Ureter (tissue), 1 donor: ENCODE measurements at regions not wholly inside any gene's neighbourhood (a gene's known extent, or its start where the extent isn't known, plus 50 kb on each side); places are given as distances from the start of the nearest gene placed in this dataset.
A peak's percentile ranks its signal among the peaks of the same experiment; 100 is the strongest.

Source experiments
- DNase-seq: peaks from one replicate; pipeline ENCODE4 v3.0.0-alpha.2; 2020; ENCODE audit warnings: low spot score
- donor health status: DM: yes; HTN: yes; CAD: no.

GRCh38 chr7:46169384-46169755 is 248.3 kb upstream of the IGFBP3 start:
- no peak for DNase-seq

GRCh38 chr7:46168671-46169383 is 247.8 kb upstream of the IGFBP3 start:
- DNase-seq = no peak

DNA sequence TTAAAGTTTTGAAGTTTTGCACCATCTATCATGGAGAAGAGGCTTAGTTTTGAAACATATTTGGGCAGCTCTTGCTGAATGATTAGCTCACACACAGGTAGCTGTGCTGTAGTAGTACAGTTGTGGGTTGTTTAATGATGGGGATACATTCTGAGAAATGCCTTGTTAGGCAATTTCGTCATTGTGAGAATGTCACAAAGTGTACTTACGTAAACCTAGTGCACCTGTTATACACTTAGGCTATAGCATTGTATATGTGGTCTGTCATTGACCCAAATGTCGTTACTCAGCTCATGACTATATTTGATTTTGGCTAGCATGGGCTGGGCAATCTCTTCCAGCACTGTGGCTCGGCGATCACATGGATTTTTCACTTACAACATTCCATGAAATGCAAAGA is 247.2 kb upstream of the IGFBP3 start:
- no peak for DNase-seq

DNA sequence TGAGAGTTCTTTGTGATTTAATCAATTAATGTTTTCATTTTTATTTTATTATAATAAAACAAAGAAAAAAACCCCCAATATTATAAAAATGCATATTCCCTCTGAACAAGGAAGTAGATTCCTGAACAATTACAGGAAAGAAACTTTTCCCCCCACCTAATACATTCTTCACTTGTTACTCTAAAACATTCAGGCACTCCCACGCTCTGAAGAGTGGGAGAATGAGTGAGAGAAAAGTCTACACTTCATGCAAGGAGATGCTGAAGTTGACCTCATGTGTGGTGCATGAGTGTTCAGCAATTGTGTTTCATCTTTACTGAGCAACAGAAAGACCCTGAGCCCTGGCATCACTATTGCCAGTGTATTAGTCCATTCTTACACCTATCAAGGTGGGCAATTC is 244.2 kb upstream of the IGFBP3 start:
- no peak for DNase-seq

DNA sequence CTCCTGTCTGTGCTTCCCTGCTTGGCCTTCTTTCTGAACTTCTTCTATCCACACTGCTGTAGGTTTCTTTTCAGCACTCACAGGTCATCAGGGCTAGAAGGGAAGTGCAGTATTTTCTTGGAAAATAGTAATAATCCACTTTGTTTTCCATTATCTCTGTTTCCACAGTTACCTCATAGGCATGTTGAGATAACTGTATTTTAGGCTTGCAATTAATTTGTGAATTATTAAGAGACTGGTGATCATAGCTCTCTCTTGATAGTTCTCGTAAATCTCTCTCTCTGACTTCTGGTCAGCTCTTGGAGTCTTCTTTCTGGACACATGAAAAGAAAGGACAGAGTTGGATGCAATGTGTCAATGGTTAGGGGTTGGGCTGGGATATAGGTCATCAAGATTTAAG is 243.6 kb upstream of the IGFBP3 start:
- DNase-seq = no peak

DNA sequence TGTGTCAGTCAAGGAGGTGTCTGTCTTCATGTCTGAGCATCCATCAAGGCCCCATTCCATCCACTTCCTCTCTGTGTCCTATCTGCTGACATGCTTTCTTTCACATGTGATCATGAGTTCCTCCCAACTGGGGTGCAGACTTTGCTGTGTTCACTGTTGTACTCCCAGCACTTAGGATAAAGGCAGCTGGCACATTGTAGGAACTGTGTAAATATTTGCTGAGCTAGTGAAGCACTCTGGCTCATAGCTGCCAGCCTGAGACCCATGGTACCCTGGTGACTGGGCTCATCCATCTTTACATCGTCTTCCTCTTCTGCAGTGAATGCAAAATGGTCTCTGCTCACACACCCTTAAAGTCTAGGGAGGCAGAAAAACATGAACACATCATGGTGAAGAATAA is 242.2 kb upstream of the IGFBP3 start:
- no peak for DNase-seq

- no peak for DNase-seq
Measured at GRCh38 chr7:46162609-46163008, 241.5 kb upstream of the IGFBP3 start.

DNA sequence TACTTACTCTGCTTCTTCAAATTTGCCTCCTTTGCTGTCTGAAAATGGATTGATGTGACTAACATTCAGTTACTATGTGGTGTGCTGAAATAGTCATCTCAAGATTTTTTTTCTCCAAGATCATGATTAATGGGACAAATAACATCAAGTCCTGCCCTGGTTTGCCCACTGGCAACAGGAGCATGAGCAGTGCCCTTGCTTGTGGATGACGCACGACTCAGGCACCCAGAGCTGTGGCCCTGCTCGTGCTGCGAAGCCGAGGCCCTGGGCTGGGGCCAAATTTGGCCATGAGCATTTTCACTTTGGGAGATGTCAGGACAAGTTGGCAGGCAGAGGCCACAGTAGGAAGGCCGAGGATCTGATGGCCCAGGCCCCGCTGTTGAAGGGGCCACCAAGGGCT is 239.8 kb upstream of the IGFBP3 start:
- peak; percentile 60 for DNase-seq

- DNase-seq = no peak
Measured at GRCh38 chr7:46157931-46158330, 236.9 kb upstream of the IGFBP3 start.

DNA sequence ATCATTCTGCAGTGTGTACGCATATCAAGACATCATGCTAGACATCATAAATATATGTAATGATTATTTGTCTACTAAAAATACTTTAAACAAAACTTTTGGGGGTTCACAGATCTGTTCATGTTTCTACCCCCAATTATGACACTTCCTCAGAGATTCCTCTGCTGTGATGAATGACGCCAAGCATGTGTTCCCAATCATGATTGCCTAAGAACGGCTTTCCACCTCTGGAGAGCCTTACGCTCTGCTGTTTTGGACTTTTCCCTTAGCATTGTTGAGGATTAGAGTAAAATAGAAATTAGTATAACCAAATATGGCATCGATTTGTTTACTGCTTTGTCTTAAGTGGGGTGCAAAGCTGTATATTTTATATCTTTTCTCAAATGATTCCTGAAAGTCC is 236.3 kb upstream of the IGFBP3 start:
- DNase-seq = no peak

- no peak for DNase-seq
Measured at GRCh38 chr7:46156853-46157252, 235.8 kb upstream of the IGFBP3 start.

DNA sequence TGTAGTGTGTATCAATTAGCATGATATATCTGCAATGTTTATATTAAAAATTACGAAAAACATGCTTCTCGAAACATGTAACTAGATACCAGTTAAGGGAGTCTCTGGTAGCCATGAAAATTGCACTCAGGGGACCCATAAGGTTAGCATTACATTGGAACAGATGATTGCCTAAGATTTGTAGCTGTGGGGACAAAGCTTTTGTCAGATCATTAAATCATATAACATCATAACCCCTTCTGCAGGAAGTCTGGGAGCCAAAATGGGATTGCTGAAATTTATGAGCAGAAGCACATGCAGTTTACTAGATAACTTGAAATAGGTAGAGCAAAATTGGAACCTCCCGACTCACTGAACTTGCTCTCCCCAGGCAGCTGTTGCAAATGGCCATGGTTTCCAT is 235.0 kb upstream of the IGFBP3 start:
- DNase-seq = no peak

- DNase-seq = no peak
Measured at GRCh38 chr7:46155367-46155766, 234.3 kb upstream of the IGFBP3 start.

GRCh38 chr7:46153951-46154787 is 233.1 kb upstream of the IGFBP3 start:
- no peak for DNase-seq

DNA sequence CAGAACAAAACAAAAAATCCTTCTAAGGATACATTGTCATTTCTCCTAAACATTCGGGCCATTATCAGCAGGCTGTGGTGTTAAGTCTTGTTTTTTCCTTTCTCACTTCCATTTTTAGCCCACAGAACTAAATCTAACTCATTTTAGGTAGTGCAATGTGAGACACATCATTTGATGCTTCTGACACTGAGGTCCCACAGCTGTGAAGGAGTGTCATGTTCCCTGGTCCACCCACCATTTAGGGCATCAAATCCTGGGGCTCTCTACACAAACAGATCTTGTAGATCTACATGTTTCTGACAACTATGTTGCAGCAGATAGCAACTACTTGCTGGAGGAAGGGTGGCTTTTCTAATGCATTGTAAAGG is 232.5 kb upstream of the IGFBP3 start:
- DNase-seq = no peak

- no peak for DNase-seq
Measured at GRCh38 chr7:46152696-46153095, 231.6 kb upstream of the IGFBP3 start.

GRCh38 chr7:46150721-46151120 is 229.6 kb upstream of the IGFBP3 start:
- DNase-seq = no peak

GRCh38 chr7:46150202-46150601 is 229.1 kb upstream of the IGFBP3 start:
- no peak for DNase-seq

DNA sequence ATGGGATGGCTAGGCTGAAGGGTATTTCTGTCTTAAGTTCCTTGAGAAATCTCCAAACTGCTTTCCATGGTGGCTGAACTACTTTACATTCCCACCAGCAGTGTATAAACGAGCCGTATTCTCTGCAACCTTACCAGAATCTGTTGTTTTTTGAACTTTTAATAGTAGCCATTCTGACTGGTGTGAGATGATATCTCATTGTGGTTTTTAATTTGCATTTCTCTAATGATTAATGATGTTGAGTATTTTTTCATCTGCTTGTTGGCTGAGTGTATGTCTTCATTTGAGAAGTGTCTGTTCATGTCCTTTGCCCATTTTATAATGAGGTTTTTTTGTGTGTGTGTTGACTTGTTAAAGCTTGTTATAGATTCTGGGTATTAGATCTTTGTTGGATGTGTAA is 226.8 kb upstream of the IGFBP3 start:
- no peak for DNase-seq

DNA sequence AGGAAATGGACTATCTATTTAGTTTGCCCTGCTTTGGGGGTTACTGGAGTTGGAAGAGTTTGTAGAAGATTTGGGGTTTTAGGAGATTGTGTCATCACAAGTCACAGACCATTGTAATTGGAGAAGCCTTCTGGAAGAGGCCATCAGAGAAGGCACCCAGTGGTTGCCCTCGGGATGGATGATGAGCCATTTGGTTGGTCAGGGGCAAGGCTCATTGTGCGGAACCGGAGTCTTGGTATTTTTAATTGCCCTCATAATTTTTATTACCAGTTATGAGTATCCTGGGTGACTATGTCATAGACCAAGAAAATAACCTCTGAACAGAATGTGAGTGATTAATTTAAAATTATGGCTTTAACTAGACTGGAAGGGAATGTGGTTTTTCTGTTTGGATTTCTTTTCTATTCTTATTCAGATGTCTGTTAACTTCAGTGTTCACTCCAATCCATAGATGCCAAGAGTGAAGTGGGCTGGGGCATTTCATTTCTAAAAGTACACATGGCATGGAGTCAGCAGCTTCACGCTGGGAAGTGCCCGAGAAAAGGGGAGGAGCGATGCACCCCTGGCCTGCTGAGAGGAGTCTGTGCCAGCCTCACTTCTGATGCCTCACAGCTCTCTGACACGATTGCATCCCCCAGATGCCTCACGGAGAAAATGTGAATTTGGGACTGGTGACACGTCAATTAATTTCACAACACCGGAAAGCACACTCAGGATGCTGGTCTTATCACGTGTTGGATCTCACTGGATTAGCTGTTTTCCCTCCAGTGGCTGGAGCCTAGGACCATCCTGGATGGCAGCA is 225.6 kb upstream of the IGFBP3 start:
- DNase-seq = no peak

GRCh38 chr7:46145412-46145811 is 224.3 kb upstream of the IGFBP3 start:
- DNase-seq = no peak
